HEK293 (cell line): ENCODE measurements at regions not wholly inside any gene's neighbourhood (a gene's known extent, or its start where the extent isn't known, plus 50 kb on each side); places are given as distances from the start of the nearest gene placed in this dataset.

Experiments used
- CTCF ChIA-PET: fragments of 350-600 bp; formaldehyde crosslinking; extraction: SDS; loops from one replicate; lab custom pipeline; 2021; ENCODE audit warnings: antibody characterized with exemption; lab: Yijun Ruan, JAX
- POLR2A ChIA-PET: fragments of 300-600 bp; formaldehyde crosslinking; extraction: SDS; loops from one replicate; lab custom pipeline; 2020; ENCODE audit warnings: antibody characterized with exemption, inconsistent platforms; lab: Yijun Ruan, JAX
- H3K27ac ChIP-seq: fragments of 200-500 bp; sonication (Bioruptor generic); 2 replicates; pipeline ENCODE4 v1.5.1; 2014; ENCODE audit warnings: low read depth, low read length, control low read depth, inconsistent platforms; ENCODE audit errors: extremely low read depth
- H3K36me3 ChIP-seq, 2 experiments: fragments of 200-500 bp in 1 of 2; sonication (Bioruptor generic) in 1 of 2; 1 replicate in 1 of 2; 2 replicates in 1 of 2; pipeline ENCODE4 v1.5.1; 2014 to 2017; ENCODE audit warnings: inconsistent platforms in 2 of 2, low read length in 2 of 2; ENCODE audit not compliant: control insufficient read depth in 2 of 2, insufficient read depth in 1 of 2
- H3K4me1 ChIP-seq: fragments of 200-500 bp; sonication (Bioruptor generic); 2 replicates; pipeline ENCODE4 v1.5.1; 2014; ENCODE audit warnings: mild to moderate bottlenecking, low read length, inconsistent platforms; ENCODE audit not compliant: control insufficient read depth, insufficient read depth
- H3K4me3 ChIP-seq: 2 replicates; pipeline ENCODE4 v1.5.1; 2011; ENCODE audit warnings: low read depth, mild to moderate bottlenecking, control low read depth, low read length, moderate library complexity
- H3K9me3 ChIP-seq: fragments of 200-500 bp; sonication (Bioruptor generic); 2 replicates; pipeline ENCODE4 v1.5.1; 2014; ENCODE audit warnings: low read depth, low read length, inconsistent platforms; ENCODE audit not compliant: control insufficient read depth, insufficient read depth
- EGR2 ChIP-seq: fragments of 450-650 bp; formaldehyde crosslinking; IDR thresholded peaks from 2 replicates; pipeline ENCODE4 v1.5.1; 2016; ENCODE audit warnings: low read depth, missing biosample characterization, missing genetic modification characterization
- GLI2 ChIP-seq: fragments of 450-650 bp; formaldehyde crosslinking; IDR thresholded peaks from 2 replicates; pipeline ENCODE4; 2017; ENCODE audit warnings: missing biosample characterization, missing genetic modification characterization, low read depth, borderline replicate concordance
- GLI4 ChIP-seq: fragments of 450-650 bp; formaldehyde crosslinking; IDR thresholded peaks from 2 replicates; pipeline ENCODE4 v1.5.1; 2016; ENCODE audit warnings: missing biosample characterization, missing genetic modification characterization
- KLF10 ChIP-seq: fragments of 450-650 bp; IDR thresholded peaks from 2 replicates; pipeline ENCODE4 v1.5.1; 2018; ENCODE audit warnings: missing biosample characterization, mild to moderate bottlenecking, missing genetic modification characterization
- SALL2 ChIP-seq: fragments of 450-650 bp; formaldehyde crosslinking; IDR thresholded peaks from 2 replicates; pipeline ENCODE4 v1.5.0; 2017; ENCODE audit warnings: missing biosample characterization, mild to moderate bottlenecking, missing genetic modification characterization, borderline replicate concordance
- SCRT1 ChIP-seq: fragments of 450-650 bp; formaldehyde crosslinking; IDR thresholded peaks from 2 replicates; pipeline ENCODE4 v1.5.1; 2016; ENCODE audit warnings: missing biosample characterization, missing genetic modification characterization, borderline replicate concordance
- TRIM28 ChIP-seq: IDR thresholded peaks from 2 replicates; pipeline ENCODE4 v1.6.1; 2011; ENCODE audit warnings: low read length, control low read depth, borderline replicate concordance
- WT1 ChIP-seq: fragments of 450-650 bp; formaldehyde crosslinking; IDR thresholded peaks from 2 replicates; pipeline ENCODE4 v1.5.1; 2016; ENCODE audit warnings: missing biosample characterization, missing genetic modification characterization
- ZBTB20 ChIP-seq: fragments of 450-650 bp; formaldehyde crosslinking; IDR thresholded peaks from 2 replicates; pipeline ENCODE4 v1.5.1; 2016; ENCODE audit warnings: missing biosample characterization, missing genetic modification characterization
- ZNF133 ChIP-seq: fragments of 450-650 bp; formaldehyde crosslinking; IDR thresholded peaks from 2 replicates; pipeline ENCODE4 v1.5.1; 2016; ENCODE audit warnings: missing biosample characterization, missing genetic modification characterization
- ZNF146 ChIP-seq: fragments of 450-650 bp; formaldehyde crosslinking; IDR thresholded peaks from 2 replicates; pipeline ENCODE4 v1.5.1; 2016; ENCODE audit warnings: missing biosample characterization, missing genetic modification characterization
- ZNF2 ChIP-seq: fragments of 450-650 bp; formaldehyde crosslinking; IDR thresholded peaks from 2 replicates; pipeline ENCODE4 v1.5.1; 2016; ENCODE audit warnings: missing biosample characterization, missing genetic modification characterization
- ZNF324 ChIP-seq: fragments of 450-650 bp; formaldehyde crosslinking; IDR thresholded peaks from 2 replicates; pipeline ENCODE4 v1.5.1; 2016; ENCODE audit warnings: missing biosample characterization, missing genetic modification characterization
- ZNF514 ChIP-seq: fragments of 450-650 bp; formaldehyde crosslinking; IDR thresholded peaks from 2 replicates; pipeline ENCODE4 v1.5.1; 2016; ENCODE audit warnings: missing biosample characterization, missing genetic modification characterization
- ZNF544 ChIP-seq: fragments of 450-650 bp; formaldehyde crosslinking; IDR thresholded peaks from 2 replicates; pipeline ENCODE4 v1.5.0; 2017; ENCODE audit warnings: missing biosample characterization, missing genetic modification characterization
- ZNF624 ChIP-seq: fragments of 450-650 bp; formaldehyde crosslinking; IDR thresholded peaks from 2 replicates; pipeline ENCODE4 v1.5.1; 2017; ENCODE audit warnings: missing biosample characterization, missing genetic modification characterization
- ZNF654 ChIP-seq: fragments of 450-650 bp; formaldehyde crosslinking; IDR thresholded peaks from 2 replicates; pipeline ENCODE4 v1.5.1; 2016; ENCODE audit warnings: low read depth, missing biosample characterization, missing genetic modification characterization
- ZNF677 ChIP-seq: fragments of 450-650 bp; IDR thresholded peaks from 2 replicates; pipeline ENCODE4 v1.5.0; 2018; ENCODE audit warnings: missing biosample characterization, mild to moderate bottlenecking, missing genetic modification characterization, moderate library complexity
- ZNF791 ChIP-seq: fragments of 450-650 bp; formaldehyde crosslinking; IDR thresholded peaks from 2 replicates; pipeline ENCODE4 v1.5.1; 2016; ENCODE audit warnings: missing biosample characterization, missing genetic modification characterization
- ZNF837 ChIP-seq: fragments of 450-650 bp; formaldehyde crosslinking; IDR thresholded peaks from 2 replicates; pipeline ENCODE4 v1.5.1; 2016; ENCODE audit warnings: missing biosample characterization, missing genetic modification characterization
- TF ChIP-seq, protein P1 (sequence below): fragments of 450-650 bp; formaldehyde crosslinking; IDR thresholded peaks from 2 replicates; pipeline ENCODE4 v1.5.1; 2017; ENCODE audit warnings: missing biosample characterization, missing genetic modification characterization
- TF ChIP-seq, protein P2 (sequence below): fragments of 450-650 bp; formaldehyde crosslinking; IDR thresholded peaks from 2 replicates; pipeline ENCODE4 v1.5.1; 2017; ENCODE audit warnings: missing biosample characterization, missing genetic modification characterization
- TF ChIP-seq, protein P3 (sequence below): fragments of 450-650 bp; formaldehyde crosslinking; IDR thresholded peaks from 2 replicates; pipeline ENCODE4 v1.5.1; 2017; ENCODE audit warnings: missing biosample characterization, missing genetic modification characterization
- TF ChIP-seq, protein P4 (sequence below): fragments of 450-650 bp; formaldehyde crosslinking; optimal IDR thresholded peaks from 2 replicates; pipeline ENCODE3; 2016; ENCODE audit warnings: missing biosample characterization, mild to moderate bottlenecking, missing genetic modification characterization
- TF ChIP-seq, protein P5 (sequence below): fragments of 450-650 bp; formaldehyde crosslinking; IDR thresholded peaks from 2 replicates; pipeline ENCODE4 v1.5.1; 2017; ENCODE audit warnings: missing biosample characterization, missing genetic modification characterization
- TF ChIP-seq, protein P6 (sequence below): fragments of 450-650 bp; formaldehyde crosslinking; IDR thresholded peaks from 2 replicates; pipeline ENCODE4 v1.5.1; 2016; ENCODE audit warnings: missing biosample characterization, missing genetic modification characterization

DNA sequence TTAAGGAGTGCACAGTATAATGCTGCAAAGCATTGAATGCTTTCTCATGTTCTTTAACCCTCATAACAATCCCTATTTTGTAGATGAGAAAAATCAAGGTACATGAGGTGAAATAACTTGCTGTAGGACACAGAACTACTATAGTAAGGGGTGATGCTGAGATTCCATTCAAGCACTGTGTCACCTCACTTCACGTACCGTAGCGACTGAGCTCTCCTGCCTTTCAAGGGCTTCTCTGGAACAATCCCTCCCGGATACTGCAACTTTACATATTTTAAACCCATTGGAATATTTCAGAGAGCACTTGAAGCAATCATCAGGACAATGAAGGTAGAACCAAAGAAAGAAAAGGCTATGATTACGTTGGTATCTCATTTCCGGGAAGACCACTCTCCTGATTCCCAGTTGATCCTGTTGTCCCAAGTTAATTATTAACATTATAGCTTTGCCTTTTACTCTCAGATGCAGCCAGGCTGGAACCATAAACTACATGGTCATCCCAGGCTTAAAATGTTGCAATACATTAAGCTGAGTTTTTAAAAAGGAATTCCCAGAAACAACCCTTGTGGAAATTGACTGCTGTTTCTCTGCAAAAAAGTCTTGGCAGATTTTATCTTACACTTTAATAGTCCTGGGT, 252.2 kb upstream of the IGF1R start:
- no peaks in the 10 kb centered on the region for H3K9me3 ChIP-seq
- CTCF ChIA-PET = interaction anchor here (0.5 to 0.7 kb wide), 3 partner anchors 34 to 493 kb away, joined by 3 to 4 read pairs (median 3); no protein-coding TSS in a partner anchor
- no peak overlapping the region for H3K4me3 ChIP-seq
- no peaks in the 10 kb centered on the region for H3K36me3 ChIP-seq
- H3K27ac ChIP-seq = no peak overlapping the region
- TF ChIP-seq EGR2 (tag by site-specific recombination) (no peak), ZNF624 (tag by site-specific recombination) (no peak), TRIM28 (no peak), ZBTB20 (no peak), ZNF544 (tag by site-specific recombination) (no peak), ZNF133 (no peak), SALL2 (tag by site-specific recombination) (no peak), SCRT1 (tag by site-specific recombination) (no peak), ZNF837 (tag by site-specific recombination) (no peak), WT1 (tag by site-specific recombination) (no peak), ZNF654 (no peak), ZNF324 (tag by site-specific recombination) (no peak), ZNF2 (tag by site-specific recombination) (no peak), GLI4 (tag by site-specific recombination) (no peak), GLI2 (tag by site-specific recombination) (no peak)
- TF ChIP-seq, protein P1, sequence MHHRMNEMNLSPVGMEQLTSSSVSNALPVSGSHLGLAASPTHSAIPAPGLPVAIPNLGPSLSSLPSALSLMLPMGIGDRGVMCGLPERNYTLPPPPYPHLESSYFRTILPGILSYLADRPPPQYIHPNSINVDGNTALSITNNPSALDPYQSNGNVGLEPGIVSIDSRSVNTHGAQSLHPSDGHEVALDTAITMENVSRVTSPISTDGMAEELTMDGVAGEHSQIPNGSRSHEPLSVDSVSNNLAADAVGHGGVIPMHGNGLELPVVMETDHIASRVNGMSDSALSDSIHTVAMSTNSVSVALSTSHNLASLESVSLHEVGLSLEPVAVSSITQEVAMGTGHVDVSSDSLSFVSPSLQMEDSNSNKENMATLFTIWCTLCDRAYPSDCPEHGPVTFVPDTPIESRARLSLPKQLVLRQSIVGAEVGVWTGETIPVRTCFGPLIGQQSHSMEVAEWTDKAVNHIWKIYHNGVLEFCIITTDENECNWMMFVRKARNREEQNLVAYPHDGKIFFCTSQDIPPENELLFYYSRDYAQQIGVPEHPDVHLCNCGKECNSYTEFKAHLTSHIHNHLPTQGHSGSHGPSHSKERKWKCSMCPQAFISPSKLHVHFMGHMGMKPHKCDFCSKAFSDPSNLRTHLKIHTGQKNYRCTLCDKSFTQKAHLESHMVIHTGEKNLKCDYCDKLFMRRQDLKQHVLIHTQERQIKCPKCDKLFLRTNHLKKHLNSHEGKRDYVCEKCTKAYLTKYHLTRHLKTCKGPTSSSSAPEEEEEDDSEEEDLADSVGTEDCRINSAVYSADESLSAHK (tag by site-specific recombination) = no peak
- TF ChIP-seq, protein P2, sequence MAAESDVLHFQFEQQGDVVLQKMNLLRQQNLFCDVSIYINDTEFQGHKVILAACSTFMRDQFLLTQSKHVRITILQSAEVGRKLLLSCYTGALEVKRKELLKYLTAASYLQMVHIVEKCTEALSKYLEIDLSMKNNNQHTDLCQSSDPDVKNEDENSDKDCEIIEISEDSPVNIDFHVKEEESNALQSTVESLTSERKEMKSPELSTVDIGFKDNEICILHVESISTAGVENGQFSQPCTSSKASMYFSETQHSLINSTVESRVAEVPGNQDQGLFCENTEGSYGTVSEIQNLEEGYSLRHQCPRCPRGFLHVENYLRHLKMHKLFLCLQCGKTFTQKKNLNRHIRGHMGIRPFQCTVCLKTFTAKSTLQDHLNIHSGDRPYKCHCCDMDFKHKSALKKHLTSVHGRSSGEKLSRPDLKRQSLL = no peak
- TF ChIP-seq, protein P3, sequence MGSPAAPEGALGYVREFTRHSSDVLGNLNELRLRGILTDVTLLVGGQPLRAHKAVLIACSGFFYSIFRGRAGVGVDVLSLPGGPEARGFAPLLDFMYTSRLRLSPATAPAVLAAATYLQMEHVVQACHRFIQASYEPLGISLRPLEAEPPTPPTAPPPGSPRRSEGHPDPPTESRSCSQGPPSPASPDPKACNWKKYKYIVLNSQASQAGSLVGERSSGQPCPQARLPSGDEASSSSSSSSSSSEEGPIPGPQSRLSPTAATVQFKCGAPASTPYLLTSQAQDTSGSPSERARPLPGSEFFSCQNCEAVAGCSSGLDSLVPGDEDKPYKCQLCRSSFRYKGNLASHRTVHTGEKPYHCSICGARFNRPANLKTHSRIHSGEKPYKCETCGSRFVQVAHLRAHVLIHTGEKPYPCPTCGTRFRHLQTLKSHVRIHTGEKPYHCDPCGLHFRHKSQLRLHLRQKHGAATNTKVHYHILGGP (tag by site-specific recombination) = no peak
- POLR2A ChIA-PET = no interaction called here
- no peaks in the 10 kb centered on the region for H3K4me1 ChIP-seq

DNA sequence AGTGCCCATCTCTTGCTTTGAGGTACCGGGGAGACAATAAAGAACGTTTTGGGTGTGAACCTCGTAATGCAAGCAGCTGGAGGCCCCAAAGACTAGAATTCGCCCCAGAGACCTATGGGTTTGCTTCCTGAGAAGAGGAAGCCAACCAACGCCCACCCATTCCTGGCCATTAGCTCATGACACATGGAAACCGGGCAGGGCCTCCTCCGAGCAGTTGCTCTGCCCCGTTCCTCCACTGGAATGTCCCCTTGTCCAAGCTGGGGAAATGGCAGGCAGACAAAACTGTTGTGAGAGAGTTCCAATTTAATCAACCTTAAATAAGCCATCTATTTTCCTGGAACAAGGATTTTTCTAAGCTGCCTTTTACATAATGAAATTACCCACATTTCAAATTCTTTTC, 250.9 kb upstream of the IGF1R start:
- TF ChIP-seq, protein P4, sequence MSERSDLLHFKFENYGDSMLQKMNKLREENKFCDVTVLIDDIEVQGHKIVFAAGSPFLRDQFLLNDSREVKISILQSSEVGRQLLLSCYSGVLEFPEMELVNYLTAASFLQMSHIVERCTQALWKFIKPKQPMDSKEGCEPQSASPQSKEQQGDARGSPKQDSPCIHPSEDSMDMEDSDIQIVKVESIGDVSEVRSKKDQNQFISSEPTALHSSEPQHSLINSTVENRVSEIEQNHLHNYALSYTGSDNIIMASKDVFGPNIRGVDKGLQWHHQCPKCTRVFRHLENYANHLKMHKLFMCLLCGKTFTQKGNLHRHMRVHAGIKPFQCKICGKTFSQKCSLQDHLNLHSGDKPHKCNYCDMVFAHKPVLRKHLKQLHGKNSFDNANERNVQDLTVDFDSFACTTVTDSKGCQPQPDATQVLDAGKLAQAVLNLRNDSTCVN (tag by site-specific recombination) = no peak
- TF ChIP-seq ZNF791 (tag by site-specific recombination) (no peak), SALL2 (tag by site-specific recombination) (no peak), ZNF514 (tag by site-specific recombination) (no peak), ZNF146 (tag by site-specific recombination) (no peak), ZNF677 (no peak), KLF10 (tag by site-specific recombination) (no peak)
- TF ChIP-seq, protein P5, sequence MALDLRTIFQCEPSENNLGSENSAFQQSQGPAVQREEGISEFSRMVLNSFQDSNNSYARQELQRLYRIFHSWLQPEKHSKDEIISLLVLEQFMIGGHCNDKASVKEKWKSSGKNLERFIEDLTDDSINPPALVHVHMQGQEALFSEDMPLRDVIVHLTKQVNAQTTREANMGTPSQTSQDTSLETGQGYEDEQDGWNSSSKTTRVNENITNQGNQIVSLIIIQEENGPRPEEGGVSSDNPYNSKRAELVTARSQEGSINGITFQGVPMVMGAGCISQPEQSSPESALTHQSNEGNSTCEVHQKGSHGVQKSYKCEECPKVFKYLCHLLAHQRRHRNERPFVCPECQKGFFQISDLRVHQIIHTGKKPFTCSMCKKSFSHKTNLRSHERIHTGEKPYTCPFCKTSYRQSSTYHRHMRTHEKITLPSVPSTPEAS = no peak
- TF ChIP-seq, protein P6, sequence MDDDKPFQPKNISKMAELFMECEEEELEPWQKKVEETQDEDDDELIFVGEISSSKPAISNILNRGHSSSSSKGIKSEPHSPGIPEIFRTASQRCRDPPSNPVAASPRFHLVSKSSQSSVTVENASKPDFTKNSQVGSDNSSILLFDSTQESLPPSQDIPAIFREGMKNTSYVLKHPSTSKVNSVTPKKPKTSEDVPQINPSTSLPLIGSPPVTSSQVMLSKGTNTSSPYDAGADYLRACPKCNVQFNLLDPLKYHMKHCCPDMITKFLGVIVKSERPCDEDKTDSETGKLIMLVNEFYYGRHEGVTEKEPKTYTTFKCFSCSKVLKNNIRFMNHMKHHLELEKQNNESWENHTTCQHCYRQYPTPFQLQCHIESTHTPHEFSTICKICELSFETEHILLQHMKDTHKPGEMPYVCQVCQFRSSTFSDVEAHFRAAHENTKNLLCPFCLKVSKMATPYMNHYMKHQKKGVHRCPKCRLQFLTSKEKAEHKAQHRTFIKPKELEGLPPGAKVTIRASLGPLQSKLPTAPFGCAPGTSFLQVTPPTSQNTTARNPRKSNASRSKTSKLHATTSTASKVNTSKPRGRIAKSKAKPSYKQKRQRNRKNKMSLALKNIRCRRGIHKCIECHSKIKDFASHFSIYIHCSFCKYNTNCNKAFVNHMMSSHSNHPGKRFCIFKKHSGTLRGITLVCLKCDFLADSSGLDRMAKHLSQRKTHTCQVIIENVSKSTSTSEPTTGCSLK (tag by site-specific recombination) = no peak
- no peak overlapping the region for H3K4me3 ChIP-seq
- no peaks in the 10 kb centered on the region for H3K36me3 ChIP-seq
- ChIA-PET CTCF (interaction anchor here (0.6 kb wide), 1 partner anchor 1718 kb away, joined by 4 read pairs; no protein-coding TSS in a partner anchor), POLR2A (no interaction called here)
- H3K27ac ChIP-seq = no peak overlapping the region
- H3K9me3 ChIP-seq = no peaks in the 10 kb centered on the region
- H3K4me1 ChIP-seq = no peaks in the 10 kb centered on the region
